NCI-H2196 (cell line): ENCODE measurements at regions not wholly inside any gene's neighbourhood (a gene's known extent, or its start where the extent isn't known, plus 50 kb on each side); places are given as distances from the start of the nearest gene placed in this dataset.

Experiments used
- DNase-seq: peaks from one replicate; lab custom pipeline; 2025; ENCODE audit not compliant: unreplicated experiment; lab: John Stamatoyannopoulos, UW

GRCh38 chr22:42330170-42330569 is 59.7 kb upstream of the TCF20 start:
- no peak for DNase-seq

- DNase-seq: no peak
Observed at GRCh38 chr22:42329504-42329903, 59.1 kb upstream of the TCF20 start.

- no peak for DNase-seq
Observed at GRCh38 chr22:42328784-42329145, 58.3 kb upstream of the TCF20 start.

GRCh38 chr22:42328130-42328783 is 57.8 kb upstream of the TCF20 start:
- DNase-seq: no peak

- DNase-seq: no peak
Observed at GRCh38 chr22:42327462-42328129, 57.1 kb upstream of the TCF20 start.

GRCh38 chr22:42326801-42327200 is 56.3 kb upstream of the TCF20 start:
- DNase-seq: no peak

DNA sequence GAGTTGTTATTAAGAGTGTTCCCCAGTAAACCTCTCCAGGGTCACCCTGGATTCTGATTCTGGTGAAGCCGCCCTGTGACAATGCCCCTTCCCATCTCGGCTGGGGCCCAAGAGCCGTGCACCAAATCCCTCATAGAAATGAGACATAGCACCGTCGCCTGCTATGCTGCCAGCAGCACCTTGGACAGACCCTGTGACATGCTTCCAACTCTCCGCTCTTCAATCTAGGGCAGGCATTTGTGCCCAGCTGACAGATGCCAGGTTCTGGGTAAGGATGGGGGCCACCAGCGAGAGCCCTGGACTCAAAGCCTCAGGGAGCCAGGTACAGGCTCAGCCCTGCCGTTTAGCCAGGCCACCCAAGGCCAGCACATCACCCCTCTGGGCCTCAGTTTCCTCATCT is 55.8 kb upstream of the TCF20 start:
- DNase-seq: no peak

- peak; percentile 32 for DNase-seq
Observed at GRCh38 chr22:42324990-42325710, 54.7 kb upstream of the TCF20 start.

DNA sequence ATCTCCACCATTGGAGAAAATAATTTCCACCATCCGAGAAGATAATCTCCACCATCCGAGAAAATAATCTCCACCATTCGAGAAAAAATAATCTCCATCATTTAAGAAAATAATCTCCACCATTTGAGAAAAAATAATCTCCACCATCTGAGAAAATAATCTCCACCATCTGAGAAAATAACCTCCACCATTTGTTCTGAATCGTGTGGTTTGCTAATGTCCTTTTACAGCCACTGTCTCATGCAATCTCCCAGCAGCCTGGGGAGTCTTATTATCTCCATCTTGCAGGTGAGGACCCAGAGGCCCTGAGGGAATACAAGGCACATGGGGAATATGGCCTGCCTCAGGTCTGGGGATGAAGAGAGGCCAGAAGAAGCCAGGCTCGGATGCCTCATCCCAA is 54.1 kb upstream of the TCF20 start:
- no peak for DNase-seq

GRCh38 chr22:42323971-42324370 is 53.5 kb upstream of the TCF20 start:
- no peak for DNase-seq

DNA sequence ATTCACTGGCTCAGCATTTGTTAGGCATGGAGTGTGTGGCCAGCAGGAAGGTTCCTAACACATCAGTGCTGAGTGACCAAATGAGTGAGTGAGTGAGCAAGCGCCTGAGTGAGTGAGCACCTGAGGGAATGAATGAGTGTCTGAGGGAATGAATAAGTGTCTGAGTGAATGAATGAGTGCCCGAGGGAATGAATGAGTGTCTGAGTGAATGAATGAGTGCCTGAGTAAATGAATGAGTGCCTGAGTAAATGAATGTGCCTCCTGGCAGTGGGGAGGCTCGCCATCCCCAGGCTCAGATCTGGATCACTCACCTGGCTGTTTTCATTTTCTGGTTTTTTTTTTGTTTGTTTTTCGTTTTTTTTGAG is 52.1 kb upstream of the TCF20 start:
- no peak for DNase-seq

- no peak for DNase-seq
Observed at GRCh38 chr22:42321908-42322561, 51.6 kb upstream of the TCF20 start.

- DNase-seq: no peak
Observed at GRCh38 chr22:42320443-42321416, 50.3 kb upstream of the TCF20 start.
